ENCODE measurements at regions not wholly inside any gene's neighbourhood (a gene's known extent, or its start where the extent isn't known, plus 50 kb on each side); places are given as distances from the start of the nearest gene placed in this dataset.
"Not testable (repeated sequence)": the region's sequence is repeated elsewhere in the genome, so short reads cannot be mapped to it uniquely, and the experiment has no call there.

DNA sequence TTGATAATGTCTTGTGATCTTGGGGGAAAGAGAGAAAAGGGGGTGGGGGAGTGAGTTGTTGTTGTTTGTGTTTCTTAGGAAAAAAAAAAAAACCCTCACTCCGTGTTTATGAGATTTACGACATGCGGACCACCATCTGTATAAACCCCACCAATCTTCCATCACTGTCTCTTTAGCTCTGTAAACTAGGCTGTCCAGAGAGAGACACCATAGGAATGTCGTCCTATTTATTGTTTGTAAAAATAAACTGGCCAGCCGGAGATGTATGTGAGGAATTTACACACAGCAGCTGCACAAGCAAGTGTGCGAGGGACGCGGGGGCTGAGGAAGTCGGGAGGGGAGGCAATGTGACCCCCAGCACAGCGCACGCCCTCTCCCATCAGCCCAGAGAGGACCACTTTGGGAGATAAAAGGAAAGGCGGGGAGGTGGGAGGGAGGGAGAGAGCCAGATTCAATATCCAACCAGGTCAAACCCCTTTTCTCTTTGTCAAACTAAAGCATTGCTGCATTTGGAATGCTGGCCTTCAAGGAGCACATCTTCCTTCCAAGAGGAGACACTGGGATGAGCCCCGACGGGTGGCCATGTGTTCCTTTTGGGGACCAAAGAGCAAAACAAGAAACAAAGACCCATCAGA is 136.2 kb upstream of the SALL1 start:
- DNase-seq, result no peak

- DNase-seq, result no peak
These were observed 135.2 kb upstream of the SALL1 start for GRCh38 chr16:51286272-51286671.

GRCh38 chr16:51276336-51276735 is 125.3 kb upstream of the SALL1 start:
- no peak for DNase-seq

DNA sequence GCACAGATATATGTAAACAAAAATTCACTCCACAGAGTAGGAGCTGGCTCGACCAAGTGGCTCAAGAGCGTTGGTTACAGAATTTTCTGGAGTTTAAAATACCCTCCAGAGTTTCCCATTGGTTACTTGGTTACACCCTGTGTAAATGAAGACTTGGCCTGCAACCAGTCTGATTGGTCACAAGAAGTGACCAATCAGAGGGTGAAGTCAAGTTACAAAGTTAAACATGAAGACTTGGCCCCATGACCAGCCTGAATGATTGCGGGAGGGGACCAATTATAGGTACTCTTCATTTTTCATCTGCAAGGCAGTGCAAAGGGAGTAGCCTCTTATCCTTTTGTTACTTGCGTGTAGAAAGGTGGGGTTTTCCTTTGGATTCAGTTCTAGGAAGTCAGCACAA is 121.3 kb upstream of the SALL1 start:
- DNase-seq, result no peak

DNA sequence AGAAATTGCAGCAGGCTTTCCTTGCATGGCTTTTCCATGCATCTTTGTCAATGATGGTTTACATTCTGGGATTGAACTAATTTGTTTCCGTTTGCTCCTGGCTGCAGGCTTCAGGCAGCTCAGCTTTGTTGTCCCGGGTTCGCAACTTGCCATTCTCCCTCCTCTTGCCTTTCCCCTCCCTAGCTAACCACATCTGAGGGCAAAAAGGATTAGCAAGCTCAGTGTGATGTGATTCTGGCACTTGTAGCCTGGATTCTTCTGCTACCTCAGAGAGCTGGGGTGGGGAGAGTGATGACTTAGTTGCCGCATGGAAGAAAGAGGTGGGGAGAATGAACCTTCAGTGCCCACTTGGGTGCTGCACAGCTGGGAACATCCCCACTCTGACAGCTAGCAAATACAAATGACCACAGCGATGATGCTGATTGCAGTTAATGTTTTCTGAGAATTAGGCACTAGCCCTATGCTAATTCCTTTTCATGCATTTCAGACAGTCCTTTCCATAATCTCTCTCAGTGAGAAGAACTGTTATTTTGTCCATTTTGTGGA is 120.2 kb upstream of the SALL1 start:
- no peak for DNase-seq

DNA sequence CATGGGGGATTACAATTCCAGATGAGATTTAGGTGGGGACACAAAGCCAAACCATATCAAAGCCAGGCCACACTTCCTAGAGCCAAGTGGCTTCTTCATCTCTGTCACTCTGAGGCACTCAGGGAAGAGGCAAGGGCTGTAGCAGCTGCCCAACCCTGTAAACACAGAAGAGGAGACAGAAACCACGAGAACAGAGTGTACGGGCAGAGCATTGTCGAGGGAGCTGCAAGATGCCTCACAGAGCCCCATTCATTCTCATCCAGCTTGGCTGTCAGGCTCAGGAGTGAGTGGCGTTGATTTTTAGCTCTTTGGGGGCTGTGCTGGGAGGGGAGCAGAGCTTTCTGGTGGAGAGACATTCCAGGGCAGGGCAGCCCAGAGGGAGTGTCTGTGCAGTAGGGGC is 117.2 kb upstream of the SALL1 start:
- no peak for DNase-seq

DNA sequence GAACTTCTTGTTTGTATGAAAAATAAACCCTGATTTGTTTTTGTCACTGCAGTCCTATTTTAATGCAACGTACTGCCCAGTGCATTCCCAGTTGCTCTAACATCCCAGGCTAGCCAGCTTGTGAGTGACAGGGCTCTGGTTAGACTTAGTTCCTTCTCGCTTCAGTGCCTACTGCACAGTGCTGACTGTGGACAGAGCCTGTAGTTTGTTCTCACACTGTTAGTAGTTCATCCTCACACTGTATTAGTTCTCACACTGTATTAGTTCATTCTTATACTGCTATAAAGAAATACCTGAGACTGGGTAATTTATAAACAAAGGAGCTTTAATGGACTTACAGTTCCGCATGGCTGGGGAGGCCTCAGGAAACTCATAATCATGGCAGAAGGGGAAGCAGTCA is 116.6 kb upstream of the SALL1 start:
- no peak for DNase-seq

DNA sequence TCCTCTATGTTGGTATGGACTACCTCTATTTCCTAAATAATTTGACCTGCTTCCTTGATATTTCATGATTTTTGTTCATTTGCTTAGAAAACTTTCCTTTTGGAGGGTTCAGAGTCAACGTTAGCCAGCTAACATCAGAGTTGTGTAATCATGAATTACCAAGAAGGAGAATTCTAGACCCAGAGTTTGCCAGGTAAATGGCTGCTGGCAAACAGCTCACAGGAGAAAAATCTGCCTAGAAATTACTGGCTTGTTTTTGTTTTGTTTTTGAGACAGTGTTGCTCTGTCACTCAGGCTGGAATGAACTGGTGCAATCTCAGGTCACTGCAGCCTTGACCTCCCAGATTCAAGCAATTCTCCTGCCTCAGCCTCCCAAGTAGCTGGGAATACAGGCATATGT is 111.4 kb upstream of the SALL1 start:
- DNase-seq, result no peak

- no peak for DNase-seq
These were observed 110.8 kb upstream of the SALL1 start for GRCh38 chr16:51261919-51262318.

- DNase-seq, result no peak
These were observed 104.4 kb upstream of the SALL1 start for GRCh38 chr16:51255349-51255972.

- not testable (repeated sequence) for DNase-seq
These were observed 103.3 kb upstream of the SALL1 start for GRCh38 chr16:51254390-51254789.

GRCh38 chr16:51248217-51248616 is 97.1 kb upstream of the SALL1 start:
- DNase-seq, result no peak

DNA sequence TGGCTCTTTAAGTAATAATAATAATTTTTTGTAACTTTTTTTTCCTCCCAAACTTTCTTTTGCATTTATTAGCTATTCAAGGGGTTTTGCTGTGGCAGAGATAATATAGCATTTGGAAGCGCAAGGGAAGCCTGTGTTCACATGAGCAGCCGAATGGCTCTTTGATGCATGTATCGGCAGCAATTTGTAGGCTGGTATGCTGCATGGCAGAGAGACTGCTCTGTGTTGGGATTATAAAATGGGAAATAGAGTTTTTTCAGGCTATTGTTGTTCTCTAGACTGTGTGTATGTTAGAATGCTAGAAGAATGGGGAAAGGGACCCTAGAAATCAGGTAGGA is 94.6 kb upstream of the SALL1 start:
- no peak for DNase-seq

GRCh38 chr16:51244887-51245657 is 94.0 kb upstream of the SALL1 start:
- DNase-seq, result no peak

DNA sequence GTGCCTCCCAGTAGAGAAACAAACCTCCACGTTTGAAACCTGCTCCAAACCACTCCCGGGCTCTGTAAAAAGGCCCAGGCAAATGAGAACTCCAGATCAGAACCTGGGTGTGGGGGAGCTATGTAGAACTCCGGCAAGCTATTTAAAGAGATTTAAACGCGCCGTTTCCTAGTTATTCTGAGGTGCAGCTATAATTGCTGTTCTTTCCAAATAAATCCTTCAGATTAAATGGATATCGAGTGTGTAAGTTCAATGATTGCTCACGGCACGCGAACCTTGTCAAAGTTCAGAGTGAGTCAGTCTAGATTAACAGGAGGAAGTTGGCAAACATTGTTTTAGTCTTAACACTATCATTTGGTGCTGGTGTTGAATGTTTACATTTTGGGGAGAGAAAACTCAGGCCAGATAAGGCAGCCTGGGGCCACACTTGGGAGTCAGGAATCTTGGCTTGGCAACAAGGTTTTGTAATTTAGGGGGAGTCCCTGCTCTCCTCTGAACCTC is 92.9 kb upstream of the SALL1 start:
- DNase-seq, result no peak

GRCh38 chr16:51242296-51242994 is 91.4 kb upstream of the SALL1 start:
- no peak for DNase-seq

GRCh38 chr16:51239196-51239595 is 88.1 kb upstream of the SALL1 start:
- DNase-seq, result no peak

- no peak for DNase-seq
These were observed 86.8 kb upstream of the SALL1 start for GRCh38 chr16:51237861-51238378.

GRCh38 chr16:51237207-51237606 is 86.1 kb upstream of the SALL1 start:
- DNase-seq, result no peak

DNA sequence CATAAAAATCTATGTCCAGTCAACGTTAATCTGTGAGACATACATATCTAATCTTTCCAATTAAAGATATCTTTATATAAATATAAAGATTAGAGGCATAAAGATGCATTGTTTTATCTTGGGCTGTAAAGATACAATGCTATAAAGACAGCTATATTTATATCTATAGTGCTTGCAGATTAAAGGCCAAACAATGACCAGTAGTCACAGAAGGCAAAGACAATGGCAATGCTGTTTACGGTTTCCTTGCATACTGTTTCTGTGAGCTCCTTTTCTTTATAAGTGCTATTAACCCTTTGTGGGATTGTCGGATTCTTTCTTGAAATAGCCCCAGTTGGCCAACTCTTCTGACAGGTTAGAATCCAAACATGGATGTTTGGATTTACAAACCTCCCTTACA is 85.5 kb upstream of the SALL1 start:
- no peak for DNase-seq

- DNase-seq, result no peak
These were observed 80.6 kb upstream of the SALL1 start for GRCh38 chr16:51231702-51232101.

DNA sequence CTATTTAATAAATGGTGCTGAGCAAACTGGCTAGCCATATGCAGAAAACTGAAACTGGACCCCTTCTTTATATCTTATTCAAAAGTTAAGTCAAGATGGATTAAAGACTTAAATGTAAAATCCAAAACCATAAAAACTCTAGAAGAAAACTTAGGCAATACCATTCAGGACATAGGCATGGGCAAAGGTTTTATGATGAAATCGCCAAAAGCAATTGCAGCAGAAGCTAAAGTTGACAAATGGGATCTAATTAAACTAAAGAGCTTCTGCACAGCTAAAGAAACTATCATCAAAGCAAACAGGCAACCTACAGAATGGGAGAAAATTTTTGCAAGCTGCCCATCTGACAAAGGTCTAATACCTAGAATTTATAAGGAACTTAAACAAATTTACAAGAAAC is 79.0 kb upstream of the SALL1 start:
- not testable (repeated sequence) for DNase-seq

GRCh38 chr16:51228097-51228659 is 77.1 kb upstream of the SALL1 start:
- DNase-seq, result no peak
